Spleen (tissue), 7 donors: ENCODE measurements at regions not wholly inside any gene's neighbourhood (a gene's known extent, or its start where the extent isn't known, plus 50 kb on each side); places are given as distances from the start of the nearest gene placed in this dataset.

Experiments
- CTCF ChIP-seq, 11 experiments: fragments of 200-600 bp in 7 of 11; fragments of 450-650 bp in 4 of 11; sonication (generic) in 4 of 11; IDR thresholded peaks in 8 of 11; conservative IDR thresholded peaks in 3 of 11; 1 replicate in 7 of 11; 2 replicates in 4 of 11; pipeline versions ENCODE4 v1.4.0 to v1.8.0; 2016 to 2021; ENCODE audit warnings: antibody characterized with exemption in 11 of 11, inconsistent platforms in 4 of 11, mild to moderate bottlenecking in 1 of 11
- POLR2AphosphoS5 ChIP-seq, 3 donors: sonication (generic); formaldehyde crosslinking; IDR thresholded peaks; one replicate each; pipeline ENCODE4 v1.5.1; 2017; ENCODE audit warnings: antibody characterized with exemption in 3 of 3
- donor health status: DM: no; HTN: no; CAD: no; lungs with moderate emphysema.
- donor health status: DM: no; HTN: no; CAD: no.
- donor health status: DM: no; HTN: no; CAD: no.

- TF ChIP-seq CTCF (IDR thresholded peaks at IDR 0.05 in 8 of 11, conservative IDR thresholded peaks at IDR 0.05 in 3 of 11) (no peak), POLR2AphosphoS5 (IDR thresholded peaks at IDR 0.05) (no peak)
Observed at GRCh38 chr5:29197631-29198454, 1995.6 kb upstream of the CDH6 start.
